Progenitor cell of endocrine pancreas (in vitro differentiated cells): ENCODE measurements at regions not wholly inside any gene's neighbourhood (a gene's known extent, or its start where the extent isn't known, plus 50 kb on each side); places are given as distances from the start of the nearest gene placed in this dataset.

Source experiments
- DNase-seq: peaks from one replicate; pipeline ENCODE4 v3.0.0; 2021; ENCODE audit warnings: low spot score; ENCODE audit not compliant: unreplicated experiment
- H3K27ac Mint-ChIP-seq: 2 replicates; pipeline ENCODE4 v1.8.0; 2021; ENCODE audit warnings: mild to moderate bottlenecking, moderate library complexity, mixed read lengths
- H3K27me3 Mint-ChIP-seq: 2 replicates; pipeline ENCODE4 v1.8.0; 2021; ENCODE audit warnings: mixed read lengths
- H3K36me3 Mint-ChIP-seq: 2 replicates; pipeline ENCODE4 v1.8.0; 2022; ENCODE audit warnings: mixed read lengths; ENCODE audit not compliant: insufficient read depth
- H3K4me1 Mint-ChIP-seq: 2 replicates; pipeline ENCODE4 v1.8.0; 2021; ENCODE audit warnings: low read depth, mixed read lengths
- H3K4me3 Mint-ChIP-seq: 2 replicates; pipeline ENCODE4 v1.8.0; 2021; ENCODE audit warnings: low read depth, mild to moderate bottlenecking, moderate library complexity, mixed read lengths
- H3K9me3 Mint-ChIP-seq: 2 replicates; pipeline ENCODE4 v1.8.0; 2021; ENCODE audit warnings: low read depth, mixed read lengths
- TF ChIP-seq, protein P1 (sequence below): fragments of 200-600 bp; sonication (generic); IDR thresholded peaks from one replicate; pipeline ENCODE4 v1.5.0; 2021; ENCODE audit warnings: antibody characterized with exemption, mild to moderate bottlenecking; ENCODE audit not compliant: unreplicated experiment

DNA sequence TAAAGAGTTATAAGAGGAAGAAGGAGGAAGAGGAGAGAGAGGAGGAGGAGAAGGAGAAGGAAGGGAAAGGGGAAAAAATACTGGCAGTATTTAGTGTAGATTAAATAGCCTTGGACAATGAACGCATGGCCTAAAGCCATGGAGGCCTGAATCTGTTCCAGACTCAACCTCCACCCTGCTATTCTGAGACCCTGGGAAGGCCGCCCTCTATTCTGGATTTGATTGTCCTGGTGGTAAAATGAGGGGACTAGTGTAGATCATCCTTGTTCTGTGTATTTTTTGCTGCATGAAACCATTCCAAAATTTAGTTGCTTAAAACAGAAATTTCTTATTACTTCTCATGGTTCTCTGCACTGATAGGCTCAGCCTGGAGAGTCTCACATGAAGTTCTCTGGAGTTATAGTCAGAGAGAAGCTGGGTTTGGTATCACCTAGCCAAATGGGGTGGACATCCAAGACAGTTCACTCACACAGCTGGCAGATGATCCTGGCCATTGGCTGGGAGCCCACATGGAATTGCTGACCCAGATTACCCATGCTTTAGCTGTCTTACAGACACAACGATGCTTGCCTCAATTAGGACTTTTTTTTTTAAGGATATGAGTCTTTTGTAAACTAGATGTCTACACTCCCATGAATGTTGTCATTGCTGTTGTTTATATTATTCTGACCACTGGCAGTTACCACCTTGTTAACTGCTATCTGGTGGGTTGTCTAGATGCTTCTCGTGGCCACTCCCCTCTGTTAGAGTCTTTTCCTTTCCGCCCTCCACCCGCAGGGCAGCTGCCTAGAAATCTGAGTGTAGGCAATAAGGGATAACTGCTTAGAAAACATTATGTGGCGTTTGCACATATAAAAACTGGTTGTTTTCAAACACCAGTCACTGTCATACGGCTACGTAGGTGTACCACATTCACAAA is 149.9 kb downstream of the SST start:
- TF ChIP-seq, protein P1, sequence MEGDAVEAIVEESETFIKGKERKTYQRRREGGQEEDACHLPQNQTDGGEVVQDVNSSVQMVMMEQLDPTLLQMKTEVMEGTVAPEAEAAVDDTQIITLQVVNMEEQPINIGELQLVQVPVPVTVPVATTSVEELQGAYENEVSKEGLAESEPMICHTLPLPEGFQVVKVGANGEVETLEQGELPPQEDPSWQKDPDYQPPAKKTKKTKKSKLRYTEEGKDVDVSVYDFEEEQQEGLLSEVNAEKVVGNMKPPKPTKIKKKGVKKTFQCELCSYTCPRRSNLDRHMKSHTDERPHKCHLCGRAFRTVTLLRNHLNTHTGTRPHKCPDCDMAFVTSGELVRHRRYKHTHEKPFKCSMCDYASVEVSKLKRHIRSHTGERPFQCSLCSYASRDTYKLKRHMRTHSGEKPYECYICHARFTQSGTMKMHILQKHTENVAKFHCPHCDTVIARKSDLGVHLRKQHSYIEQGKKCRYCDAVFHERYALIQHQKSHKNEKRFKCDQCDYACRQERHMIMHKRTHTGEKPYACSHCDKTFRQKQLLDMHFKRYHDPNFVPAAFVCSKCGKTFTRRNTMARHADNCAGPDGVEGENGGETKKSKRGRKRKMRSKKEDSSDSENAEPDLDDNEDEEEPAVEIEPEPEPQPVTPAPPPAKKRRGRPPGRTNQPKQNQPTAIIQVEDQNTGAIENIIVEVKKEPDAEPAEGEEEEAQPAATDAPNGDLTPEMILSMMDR = no peak
- H3K9me3 Mint-ChIP-seq = no peaks in the 10 kb centered on the region
- no peak for DNase-seq
- no peak overlapping the region for H3K4me3 Mint-ChIP-seq
- H3K36me3 Mint-ChIP-seq = no peaks in the 10 kb centered on the region
- no peaks in the 10 kb centered on the region for H3K27me3 Mint-ChIP-seq
- H3K27ac Mint-ChIP-seq = no peak overlapping the region
- no peaks in the 10 kb centered on the region for H3K4me1 Mint-ChIP-seq

GRCh38 chr3:187519428-187519890 is 150.7 kb downstream of the SST start:
- no peak overlapping the region for H3K27ac Mint-ChIP-seq
- no peak for DNase-seq
- no peaks in the 10 kb centered on the region for H3K36me3 Mint-ChIP-seq
- H3K27me3 Mint-ChIP-seq = no peaks in the 10 kb centered on the region
- TF ChIP-seq, protein P1 = no peak
- H3K4me1 Mint-ChIP-seq = no peaks in the 10 kb centered on the region
- no peaks in the 10 kb centered on the region for H3K9me3 Mint-ChIP-seq
- H3K4me3 Mint-ChIP-seq = no peak overlapping the region

GRCh38 chr3:187518616-187519015 is 150.4 kb downstream of the RTP4 start:
- Mint-ChIP-seq H3K27ac (no peak overlapping the region), H3K9me3 (no peaks in the 10 kb centered on the region), H3K4me1 (no peaks in the 10 kb centered on the region), H3K4me3 (no peak overlapping the region), H3K27me3 (no peaks in the 10 kb centered on the region), H3K36me3 (no peaks in the 10 kb centered on the region)
- no peak for DNase-seq
- TF ChIP-seq, protein P1 = no peak

DNA sequence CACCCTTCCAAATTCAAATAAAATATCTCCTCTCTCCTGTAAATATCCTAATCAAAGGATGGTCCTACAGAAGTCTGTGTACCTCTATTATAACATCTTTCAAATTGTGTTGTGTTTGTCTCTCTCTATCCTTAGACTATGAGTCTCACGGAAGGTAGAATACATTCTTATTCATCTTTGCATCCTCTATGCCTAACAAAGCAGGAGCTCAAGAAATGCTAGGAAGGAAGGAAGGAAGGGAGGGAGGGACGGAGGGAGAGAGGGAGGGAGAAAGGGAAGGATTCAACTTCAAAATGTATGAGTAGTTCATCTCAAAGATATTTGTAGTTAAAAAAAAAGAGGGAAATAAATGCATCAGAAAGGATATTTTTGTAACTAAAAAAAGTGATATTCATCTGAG is 150.0 kb downstream of the RTP4 start:
- Mint-ChIP-seq H3K27me3 (no peaks in the 10 kb centered on the region), H3K9me3 (no peaks in the 10 kb centered on the region), H3K4me3 (no peak overlapping the region), H3K4me1 (no peaks in the 10 kb centered on the region), H3K36me3 (no peaks in the 10 kb centered on the region), H3K27ac (no peak overlapping the region)
- TF ChIP-seq, protein P1 = no peak
- no peak for DNase-seq

DNA sequence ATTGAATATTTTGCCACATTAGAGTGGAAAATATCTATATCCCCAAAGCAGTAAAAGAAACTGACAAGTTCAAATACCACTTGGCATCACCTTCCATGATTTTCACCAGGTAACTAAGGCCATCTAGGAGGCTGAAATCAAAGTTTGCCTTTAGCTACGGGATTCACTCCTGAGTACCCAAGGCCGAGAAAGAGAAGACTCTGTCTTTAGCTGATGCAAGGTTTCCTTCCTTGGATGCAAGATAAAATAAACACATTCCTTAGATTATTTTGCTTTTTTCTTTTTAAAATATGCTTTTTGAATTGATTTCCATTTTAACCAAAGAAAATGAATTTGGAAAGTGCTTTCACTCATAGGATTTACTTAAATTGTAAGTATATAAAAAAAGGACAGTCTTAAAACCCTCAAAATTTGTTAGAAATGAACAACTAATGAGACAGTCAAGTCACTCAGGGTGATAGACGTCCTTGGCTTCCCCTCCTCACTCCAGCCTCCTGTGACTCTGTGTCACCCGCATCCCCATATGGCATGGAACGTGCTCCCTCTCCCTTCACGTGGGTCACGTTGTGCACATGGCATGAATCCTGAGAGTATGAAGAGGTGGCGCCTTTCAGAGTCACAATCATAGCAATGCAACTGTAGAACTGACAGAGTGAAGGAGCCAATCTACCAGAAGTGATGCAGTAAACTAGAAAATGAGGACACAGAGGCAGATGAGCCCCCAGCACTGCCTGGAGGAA is 148.4 kb downstream of the RTP4 start:
- no peaks in the 10 kb centered on the region for H3K36me3 Mint-ChIP-seq
- no peaks in the 10 kb centered on the region for H3K27me3 Mint-ChIP-seq
- TF ChIP-seq, protein P1 = no peak
- no peaks in the 10 kb centered on the region for H3K4me1 Mint-ChIP-seq
- no peak overlapping the region for H3K27ac Mint-ChIP-seq
- no peak for DNase-seq
- peaks cover 4% of the 10 kb centered on the region for H3K9me3 Mint-ChIP-seq
- H3K4me3 Mint-ChIP-seq = no peak overlapping the region
